ENCODE measurements at regions not wholly inside any gene's neighbourhood (a gene's known extent, or its start where the extent isn't known, plus 50 kb on each side); places are given as distances from the start of the nearest gene placed in this dataset.

GRCh38 chr15:69979783-69980182 lies 117.9 kb downstream of the TLE3 start:
- TF ChIP-seq CTCF (IDR thresholded peaks at IDR 0.05) (no peak), SMC3 (IDR thresholded peaks at IDR 0.05; ENCODE audit: low read depth, low read length) (no peak), FOXM1 (IDR thresholded peaks at IDR 0.05; ENCODE audit: low read depth) (no peak), RAD21 (IDR thresholded peaks at IDR 0.05; ENCODE audit: low read length) (no peak), CHD2 (IDR thresholded peaks at IDR 0.05; ENCODE audit: low read length, partially characterized antibody) (no peak), TAF1 (IDR thresholded peaks at IDR 0.05; ENCODE audit: borderline replicate concordance, low read depth, low read length) (no peak), POLR2AphosphoS5 (IDR thresholded peaks at IDR 0.05; ENCODE audit: low read depth, low read length) (no peak)

Measured in SK-N-SH (cell line).